AG04450 (cell line): ENCODE measurements at regions not wholly inside any gene's neighbourhood (a gene's known extent, or its start where the extent isn't known, plus 50 kb on each side); places are given as distances from the start of the nearest gene placed in this dataset.

Experiments used
- CTCF ChIA-PET: fragments of 300-600, 350-600 bp; formaldehyde crosslinking; extraction: SDS; loops from one replicate; lab custom pipeline; 2022; ENCODE audit warnings: antibody characterized with exemption, inconsistent platforms; lab: Charles Lee
- POLR2A ChIA-PET: fragments of 350-600 bp; formaldehyde crosslinking; extraction: SDS; loops from one replicate; lab custom pipeline; 2021; ENCODE audit warnings: antibody characterized with exemption, inconsistent platforms; lab: Yijun Ruan, JAX
- DNase-seq: peaks from one replicate; pipeline ENCODE4 v3.0.0-alpha.2; 2011; ENCODE audit warnings: low read depth, low spot score
- H3K27ac ChIP-seq: one replicate; pipeline ENCODE4 v1.5.1; 2012; ENCODE audit warnings: low read depth, low read length, control low read depth
- H3K27me3 ChIP-seq: one replicate; pipeline ENCODE4 v1.6.0; 2012; ENCODE audit warnings: low read length; ENCODE audit not compliant: control insufficient read depth, insufficient read depth
- H3K4me3 ChIP-seq: 2 replicates; pipeline ENCODE4 v1.5.1; 2011; ENCODE audit warnings: mild to moderate bottlenecking, low read depth, low read length, control low read depth
- H3K9me3 ChIP-seq: 2 replicates; pipeline ENCODE4 v1.5.1; 2012; ENCODE audit warnings: low read length; ENCODE audit not compliant: control insufficient read depth, insufficient read depth
- CTCF ChIP-seq: IDR thresholded peaks from 2 replicates; pipeline ENCODE4 v1.5.1; 2011; ENCODE audit warnings: low read depth, low read length, control low read depth, inconsistent platforms

- Histone ChIP-seq H3K4me3 (no peak overlapping the region), H3K27me3 (no peaks in the 10 kb centered on the region), H3K9me3 (peaks cover 30% of the 10 kb centered on the region), H3K27ac (no peak overlapping the region)
- CTCF ChIA-PET = no interaction called here
- no peak for TF ChIP-seq CTCF
- POLR2A ChIA-PET = no interaction called here
- no peak for DNase-seq
Observed at GRCh38 chr19:28574212-28574611, 638.7 kb downstream of the UQCRFS1 start.

- DNase-seq = no peak
- Histone ChIP-seq H3K27ac (no peak overlapping the region), H3K4me3 (no peak overlapping the region), H3K9me3 (peaks cover 28% of the 10 kb centered on the region), H3K27me3 (no peaks in the 10 kb centered on the region)
- ChIA-PET CTCF (interaction anchor here (0.6 kb wide), 1 partner anchor 757 kb away, joined by 3 read pairs; no protein-coding TSS in a partner anchor), POLR2A (no interaction called here)
- no peak for TF ChIP-seq CTCF
Observed at GRCh38 chr19:28569132-28570131, 643.5 kb downstream of the UQCRFS1 start.

GRCh38 chr19:28567834-28568233, 645.1 kb downstream of the UQCRFS1 start:
- no peaks in the 10 kb centered on the region for H3K27me3 ChIP-seq
- DNase-seq = no peak
- no peak overlapping the region for H3K4me3 ChIP-seq
- H3K9me3 ChIP-seq = peaks cover 31% of the 10 kb centered on the region
- ChIA-PET POLR2A (no interaction called here), CTCF (no interaction called here)
- H3K27ac ChIP-seq = no peak overlapping the region
- no peak for TF ChIP-seq CTCF

GRCh38 chr19:28563964-28564921, 648.7 kb downstream of the UQCRFS1 start:
- TF ChIP-seq CTCF = no peak
- no peak for DNase-seq
- no peaks in the 10 kb centered on the region for H3K27me3 ChIP-seq
- CTCF ChIA-PET = no interaction called here
- H3K9me3 ChIP-seq = peaks cover 21% of the 10 kb centered on the region; the same call in 1 of the 2 replicates
- POLR2A ChIA-PET = no interaction called here
- no peak overlapping the region for H3K27ac ChIP-seq
- no peak overlapping the region for H3K4me3 ChIP-seq
